PFSK-1 (cell line): ENCODE measurements at regions not wholly inside any gene's neighbourhood (a gene's known extent, or its start where the extent isn't known, plus 50 kb on each side); places are given as distances from the start of the nearest gene placed in this dataset.

Source experiments
- POLR2AphosphoS5 ChIP-seq: IDR thresholded peaks from 2 replicates; pipeline ENCODE4 v1.6.1; 2012; ENCODE audit warnings: low read depth, mild to moderate bottlenecking, control low read depth, low read length, moderate library complexity
- TF ChIP-seq, protein P1 (sequence below), 2 experiments: IDR thresholded peaks; 2 replicates each; pipeline versions ENCODE4 v1.6.1 to v1.8.0; 2011 to 2012; ENCODE audit warnings: low read depth in 2 of 2, low read length in 2 of 2, control low read depth in 1 of 2, inconsistent platforms in 1 of 2, mild to moderate bottlenecking in 1 of 2, moderate library complexity in 1 of 2; ENCODE audit not compliant: insufficient read depth in 1 of 2

- TF ChIP-seq POLR2AphosphoS5 = no peak
- TF ChIP-seq, protein P1, sequence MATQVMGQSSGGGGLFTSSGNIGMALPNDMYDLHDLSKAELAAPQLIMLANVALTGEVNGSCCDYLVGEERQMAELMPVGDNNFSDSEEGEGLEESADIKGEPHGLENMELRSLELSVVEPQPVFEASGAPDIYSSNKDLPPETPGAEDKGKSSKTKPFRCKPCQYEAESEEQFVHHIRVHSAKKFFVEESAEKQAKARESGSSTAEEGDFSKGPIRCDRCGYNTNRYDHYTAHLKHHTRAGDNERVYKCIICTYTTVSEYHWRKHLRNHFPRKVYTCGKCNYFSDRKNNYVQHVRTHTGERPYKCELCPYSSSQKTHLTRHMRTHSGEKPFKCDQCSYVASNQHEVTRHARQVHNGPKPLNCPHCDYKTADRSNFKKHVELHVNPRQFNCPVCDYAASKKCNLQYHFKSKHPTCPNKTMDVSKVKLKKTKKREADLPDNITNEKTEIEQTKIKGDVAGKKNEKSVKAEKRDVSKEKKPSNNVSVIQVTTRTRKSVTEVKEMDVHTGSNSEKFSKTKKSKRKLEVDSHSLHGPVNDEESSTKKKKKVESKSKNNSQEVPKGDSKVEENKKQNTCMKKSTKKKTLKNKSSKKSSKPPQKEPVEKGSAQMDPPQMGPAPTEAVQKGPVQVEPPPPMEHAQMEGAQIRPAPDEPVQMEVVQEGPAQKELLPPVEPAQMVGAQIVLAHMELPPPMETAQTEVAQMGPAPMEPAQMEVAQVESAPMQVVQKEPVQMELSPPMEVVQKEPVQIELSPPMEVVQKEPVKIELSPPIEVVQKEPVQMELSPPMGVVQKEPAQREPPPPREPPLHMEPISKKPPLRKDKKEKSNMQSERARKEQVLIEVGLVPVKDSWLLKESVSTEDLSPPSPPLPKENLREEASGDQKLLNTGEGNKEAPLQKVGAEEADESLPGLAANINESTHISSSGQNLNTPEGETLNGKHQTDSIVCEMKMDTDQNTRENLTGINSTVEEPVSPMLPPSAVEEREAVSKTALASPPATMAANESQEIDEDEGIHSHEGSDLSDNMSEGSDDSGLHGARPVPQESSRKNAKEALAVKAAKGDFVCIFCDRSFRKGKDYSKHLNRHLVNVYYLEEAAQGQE (IDR thresholded peaks at IDR 0.05; ENCODE audit: insufficient read depth in 1 of 2, low read depth in 2 of 2, low read length in 2 of 2) = no peak
Observed at GRCh38 chr22:49158741-49159564, 668.7 kb downstream of the BRD1 start.
